ENCODE measurements at regions not wholly inside any gene's neighbourhood (a gene's known extent, or its start where the extent isn't known, plus 50 kb on each side); places are given as distances from the start of the nearest gene placed in this dataset.

GRCh38 chr5:117805058-117805457, 1183.3 kb downstream of the DTWD2 start:
- TF ChIP-seq EZH2 (IDR thresholded peaks at IDR 0.05; ENCODE audit: low read length) (no peak), CTCF (optimal IDR thresholded peaks at IDR 0.05 in 1 of 3, IDR thresholded peaks at IDR 0.05 in 1 of 3, conservative IDR thresholded peaks at IDR 0.05 in 1 of 3; ENCODE audit: extremely low read depth in 1 of 3, insufficient read depth in 2 of 3, low read length in 3 of 3) (no peak)

All from keratinocyte (primary cell).